Prostate gland (tissue), 2 donors: ENCODE measurements at regions not wholly inside any gene's neighbourhood (a gene's known extent, or its start where the extent isn't known, plus 50 kb on each side); places are given as distances from the start of the nearest gene placed in this dataset.

Experiments used
- DNase-seq: peaks from one replicate; pipeline ENCODE4 v3.0.0-alpha.2; 2019; ENCODE audit warnings: low spot score
- H3K27ac ChIP-seq, 2 donors: fragments of 200-600 bp; sonication (generic); 2 replicates each; pipeline ENCODE4 v1.5.1; 2017 to 2019
- H3K27me3 ChIP-seq: fragments of 200-600 bp; sonication (generic); replicated peaks from 2 replicates; pipeline ENCODE4 v1.5.1; 2019; ENCODE audit not compliant: insufficient read depth
- H3K36me3 ChIP-seq, 2 donors: fragments of 200-600 bp; sonication (generic); 1 replicate in 1 of 2; 2 replicates in 1 of 2; pipeline versions ENCODE4 v1.5.1 to v1.8.1; 2017 to 2019
- H3K4me1 ChIP-seq: fragments of 200-600 bp; sonication (generic); replicated peaks from 2 replicates; pipeline ENCODE4 v1.5.1; 2019
- H3K4me3 ChIP-seq, 2 donors: fragments of 200-600 bp; sonication (generic); 2 replicates each; pipeline ENCODE4 v1.5.1; 2017 to 2019
- H3K9me3 ChIP-seq: fragments of 200-600 bp; sonication (generic); 2 replicates; pipeline ENCODE4 v1.5.1; 2017
- CTCF ChIP-seq, 4 experiments: fragments of 200-600 bp in 2 of 4; fragments of 450-650 bp in 2 of 4; sonication (generic) in 2 of 4; IDR thresholded peaks; 1 replicate in 3 of 4; 2 replicates in 1 of 4; pipeline ENCODE4 v1.5.1; 2016 to 2019; ENCODE audit warnings: antibody characterized with exemption in 4 of 4, mild to moderate bottlenecking in 2 of 4, moderate library complexity in 2 of 4
- POLR2A ChIP-seq: fragments of 450-650 bp; IDR thresholded peaks from one replicate; pipeline ENCODE4 v1.6.1; 2016; ENCODE audit warnings: antibody characterized with exemption, mild to moderate bottlenecking
- POLR2AphosphoS5 ChIP-seq: sonication (generic); formaldehyde crosslinking; IDR thresholded peaks from one replicate; pipeline ENCODE4 v1.6.1; 2017; ENCODE audit warnings: antibody characterized with exemption
- WGBS: methylation state at CpG from one replicate; pipeline ENCODE4 v1.1.5; 2018; 5-methylcytosine and 5-hydroxymethylcytosine counted together
- intact Hi-C: fragments of 100-400 bp; cut with DNase I; formaldehyde crosslinking; loops from one replicate; pipeline ENCODE4 v1.14.2; 2022

GRCh38 chr3:103393395-103394186 lies 958.8 kb downstream of the ZPLD1 start:
- TF ChIP-seq POLR2A, result no peak
- no peak for TF ChIP-seq POLR2AphosphoS5
- H3K9me3 ChIP-seq, result no peaks in the 10 kb centered on the region
- no peak overlapping the region for H3K4me3 ChIP-seq
- WGBS, result 39% methylated on average over 4 of the region's 4 CpGs
- no peaks in the 10 kb centered on the region for H3K4me1 ChIP-seq
- intact Hi-C loops, result no loop called here
- H3K27ac ChIP-seq, result no peak overlapping the region
- no peak for DNase-seq
- no peaks in the 10 kb centered on the region for H3K27me3 ChIP-seq
- no peaks in the 10 kb centered on the region for H3K36me3 ChIP-seq

- no peaks in the 10 kb centered on the region for H3K36me3 ChIP-seq
- H3K27me3 ChIP-seq, result no peaks in the 10 kb centered on the region
- H3K4me1 ChIP-seq, result no peaks in the 10 kb centered on the region
- no peaks in the 10 kb centered on the region for H3K9me3 ChIP-seq
- DNase-seq, result no peak
- intact Hi-C loops, result no loop called here
- TF ChIP-seq CTCF (IDR thresholded peaks at IDR 0.05), result no peak
- TF ChIP-seq POLR2A, result no peak
- TF ChIP-seq POLR2AphosphoS5, result no peak
- H3K27ac ChIP-seq, result no peak overlapping the region
- WGBS, result 87% methylated on average over 2 of the region's 2 CpGs
- H3K4me3 ChIP-seq, result no peak overlapping the region
These were observed 968.4 kb downstream of the ZPLD1 start for GRCh38 chr3:103403191-103403590.

- Histone ChIP-seq H3K9me3 (no peaks in the 10 kb centered on the region), H3K4me3 (no peak overlapping the region), H3K27ac (no peak overlapping the region), H3K36me3 (no peaks in the 10 kb centered on the region), H3K4me1 (no peaks in the 10 kb centered on the region), H3K27me3 (no peaks in the 10 kb centered on the region)
- DNase-seq, result no peak
- 88% methylated on average over 7 of the region's 7 CpGs for WGBS
- TF ChIP-seq POLR2AphosphoS5 (no peak), CTCF (IDR thresholded peaks at IDR 0.05) (no peak), POLR2A (no peak)
- intact Hi-C loops, result no loop called here
These were observed 971.6 kb downstream of the ZPLD1 start for GRCh38 chr3:103406320-103406850.

- no peak overlapping the region for H3K27ac ChIP-seq
- TF ChIP-seq CTCF (IDR thresholded peaks at IDR 0.05), result no peak
- no peak for TF ChIP-seq POLR2AphosphoS5
- TF ChIP-seq POLR2A, result no peak
- no peaks in the 10 kb centered on the region for H3K36me3 ChIP-seq
- H3K4me1 ChIP-seq, result no peaks in the 10 kb centered on the region
- no peaks in the 10 kb centered on the region for H3K27me3 ChIP-seq
- intact Hi-C loops, result no loop called here
- DNase-seq, result no peak
- no peak overlapping the region for H3K4me3 ChIP-seq
- no peaks in the 10 kb centered on the region for H3K9me3 ChIP-seq
- 61% methylated on average over 17 of the region's 17 CpGs for WGBS
These were observed 975.4 kb downstream of the ZPLD1 start for GRCh38 chr3:103410231-103410630.

- Histone ChIP-seq H3K27ac (no peak overlapping the region), H3K4me3 (no peak overlapping the region), H3K27me3 (no peaks in the 10 kb centered on the region), H3K9me3 (no peaks in the 10 kb centered on the region), H3K36me3 (no peaks in the 10 kb centered on the region), H3K4me1 (no peaks in the 10 kb centered on the region)
- 81% methylated on average over 3 of the region's 3 CpGs for WGBS
- DNase-seq, result no peak
- intact Hi-C loops, result no loop called here
- TF ChIP-seq CTCF (IDR thresholded peaks at IDR 0.05) (no peak), POLR2A (no peak), POLR2AphosphoS5 (no peak)
These were observed 986.6 kb downstream of the ZPLD1 start for GRCh38 chr3:103421460-103421859.
